Mesothelial cell of epicardium (in vitro differentiated cells): ENCODE measurements at regions not wholly inside any gene's neighbourhood (a gene's known extent, or its start where the extent isn't known, plus 50 kb on each side); places are given as distances from the start of the nearest gene placed in this dataset.
A peak's percentile ranks its signal among the peaks of the same experiment; 100 is the strongest.
"Not testable (repeated sequence)": the region's sequence is repeated elsewhere in the genome, so short reads cannot be mapped to it uniquely, and the experiment has no call there.

ENCODE experiments used
- DNase-seq, 2 experiments: peaks; one replicate each; pipeline ENCODE4 v3.0.0; 2021; ENCODE audit warnings: low spot score in 2 of 2; ENCODE audit not compliant: unreplicated experiment in 2 of 2
- H3K27ac Mint-ChIP-seq: 2 replicates; pipeline ENCODE4 v1.8.0; 2021; ENCODE audit warnings: mixed read lengths
- H3K27me3 Mint-ChIP-seq: 2 replicates; pipeline ENCODE4 v1.8.0; 2021; ENCODE audit warnings: low read depth, mixed read lengths
- H3K36me3 Mint-ChIP-seq: 2 replicates; pipeline ENCODE4 v1.8.0; 2021; ENCODE audit warnings: mixed read lengths
- H3K4me1 Mint-ChIP-seq: 2 replicates; pipeline ENCODE4 v1.8.0; 2021; ENCODE audit warnings: mixed read lengths
- H3K4me3 Mint-ChIP-seq: 2 replicates; pipeline ENCODE4 v1.8.0; 2021; ENCODE audit warnings: mild to moderate bottlenecking, moderate library complexity, mixed read lengths
- H3K9me3 Mint-ChIP-seq: 2 replicates; pipeline ENCODE4 v1.8.0; 2021; ENCODE audit warnings: mixed read lengths
- TF ChIP-seq, protein P1 (sequence below): fragments of 200-600 bp; sonication (generic); IDR thresholded peaks from one replicate; pipeline ENCODE4 v1.5.0; 2021; ENCODE audit warnings: antibody characterized with exemption; ENCODE audit not compliant: unreplicated experiment

DNA sequence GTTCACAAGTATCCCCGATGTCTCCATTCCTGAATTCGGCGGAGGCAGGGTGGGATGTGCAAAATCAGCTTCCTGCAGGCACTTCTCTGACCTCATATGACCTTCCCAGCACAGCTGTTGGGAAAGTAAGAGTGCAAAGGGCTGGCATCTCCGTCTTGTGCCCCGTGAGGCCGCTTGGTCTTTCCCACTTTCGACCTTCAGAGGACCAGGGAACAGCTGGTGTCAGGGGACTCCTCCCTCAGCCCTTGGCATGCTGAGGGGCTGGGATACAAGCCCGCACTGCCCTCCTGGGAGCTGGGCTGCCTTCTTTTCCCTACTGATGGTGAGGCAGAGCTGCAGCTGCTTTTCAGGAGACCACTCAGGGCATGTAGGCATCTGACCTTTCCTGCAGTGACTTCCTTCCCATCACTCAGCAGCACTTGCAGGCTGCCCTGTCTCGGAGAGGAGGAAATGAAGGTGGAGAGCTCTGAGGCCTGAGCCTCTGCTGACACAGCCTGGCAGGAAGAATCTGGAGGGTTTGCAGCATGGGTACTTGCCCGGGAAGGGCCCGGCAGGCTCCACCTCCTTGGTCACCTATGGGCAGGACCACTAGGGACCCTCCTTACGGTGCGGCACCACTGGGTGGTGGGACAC, 277.2 kb upstream of the HS6ST1 start:
- no peaks in the 10 kb centered on the region for H3K27me3 Mint-ChIP-seq
- H3K36me3 Mint-ChIP-seq, result no peaks in the 10 kb centered on the region
- no peaks in the 10 kb centered on the region for H3K9me3 Mint-ChIP-seq
- H3K4me1 Mint-ChIP-seq, result peaks cover 16% of the 10 kb centered on the region
- TF ChIP-seq, protein P1, sequence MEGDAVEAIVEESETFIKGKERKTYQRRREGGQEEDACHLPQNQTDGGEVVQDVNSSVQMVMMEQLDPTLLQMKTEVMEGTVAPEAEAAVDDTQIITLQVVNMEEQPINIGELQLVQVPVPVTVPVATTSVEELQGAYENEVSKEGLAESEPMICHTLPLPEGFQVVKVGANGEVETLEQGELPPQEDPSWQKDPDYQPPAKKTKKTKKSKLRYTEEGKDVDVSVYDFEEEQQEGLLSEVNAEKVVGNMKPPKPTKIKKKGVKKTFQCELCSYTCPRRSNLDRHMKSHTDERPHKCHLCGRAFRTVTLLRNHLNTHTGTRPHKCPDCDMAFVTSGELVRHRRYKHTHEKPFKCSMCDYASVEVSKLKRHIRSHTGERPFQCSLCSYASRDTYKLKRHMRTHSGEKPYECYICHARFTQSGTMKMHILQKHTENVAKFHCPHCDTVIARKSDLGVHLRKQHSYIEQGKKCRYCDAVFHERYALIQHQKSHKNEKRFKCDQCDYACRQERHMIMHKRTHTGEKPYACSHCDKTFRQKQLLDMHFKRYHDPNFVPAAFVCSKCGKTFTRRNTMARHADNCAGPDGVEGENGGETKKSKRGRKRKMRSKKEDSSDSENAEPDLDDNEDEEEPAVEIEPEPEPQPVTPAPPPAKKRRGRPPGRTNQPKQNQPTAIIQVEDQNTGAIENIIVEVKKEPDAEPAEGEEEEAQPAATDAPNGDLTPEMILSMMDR, result no peak
- no peak overlapping the region for H3K27ac Mint-ChIP-seq
- DNase-seq, result peak in 1 of 2 experiments; percentile 30
- H3K4me3 Mint-ChIP-seq, result no peak overlapping the region

DNA sequence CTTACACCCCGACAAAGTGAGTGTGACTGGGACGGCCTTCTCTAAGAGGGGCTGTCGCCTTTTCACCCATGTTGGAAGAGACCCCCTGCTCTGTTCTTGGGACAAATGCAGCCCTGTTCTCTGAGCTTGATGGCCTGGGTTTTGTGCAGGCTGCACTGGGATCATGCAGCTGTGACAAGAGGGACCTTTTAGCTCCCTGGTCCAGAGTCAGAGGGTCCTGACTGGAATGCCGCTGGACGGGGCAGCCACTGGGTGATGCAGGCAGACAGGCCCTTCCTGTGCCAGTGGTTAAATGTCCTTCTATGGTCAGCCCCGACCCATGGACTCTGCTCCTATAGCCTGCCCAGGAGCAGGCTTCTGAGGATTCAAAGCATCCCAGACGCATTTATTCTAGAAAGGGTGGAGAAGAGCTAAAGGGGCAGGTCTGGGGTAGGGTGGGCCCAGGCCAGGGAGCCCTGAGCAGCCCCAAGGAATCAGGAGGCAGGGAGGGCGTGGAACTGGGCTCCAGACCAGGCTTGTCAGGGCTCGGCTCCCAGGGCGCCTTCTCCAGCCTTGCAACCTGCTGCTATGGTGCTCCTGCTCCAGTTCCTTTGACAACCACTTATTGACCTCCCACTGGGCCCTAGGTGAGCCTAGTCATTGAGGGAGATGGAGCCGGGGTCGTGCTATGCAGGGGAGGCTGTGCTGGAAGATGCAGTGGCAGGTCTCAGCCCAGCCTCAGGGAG, 277.9 kb upstream of the HS6ST1 start:
- no peaks in the 10 kb centered on the region for H3K27me3 Mint-ChIP-seq
- peak in 1 of 2 experiments; percentile 33 for DNase-seq

GRCh38 chr2:128597121-128597762, 278.6 kb upstream of the HS6ST1 start:
- Mint-ChIP-seq H3K4me3 (no peak overlapping the region), H3K27ac (no peak overlapping the region), H3K27me3 (no peaks in the 10 kb centered on the region), H3K9me3 (no peaks in the 10 kb centered on the region), H3K36me3 (no peaks in the 10 kb centered on the region), H3K4me1 (peaks cover 13% of the 10 kb centered on the region)
- peak in 1 of 2 experiments; percentile 36 for DNase-seq
- TF ChIP-seq, protein P1, result no peak

More for the DNA sequence above, 277.9 kb upstream of the HS6ST1 start:
- H3K4me1 Mint-ChIP-seq, result peaks cover 16% of the 10 kb centered on the region
- no peak overlapping the region for H3K4me3 Mint-ChIP-seq
- TF ChIP-seq, protein P1, result no peak
- H3K9me3 Mint-ChIP-seq, result no peaks in the 10 kb centered on the region
- no peak overlapping the region for H3K27ac Mint-ChIP-seq
- H3K36me3 Mint-ChIP-seq, result no peaks in the 10 kb centered on the region

DNA sequence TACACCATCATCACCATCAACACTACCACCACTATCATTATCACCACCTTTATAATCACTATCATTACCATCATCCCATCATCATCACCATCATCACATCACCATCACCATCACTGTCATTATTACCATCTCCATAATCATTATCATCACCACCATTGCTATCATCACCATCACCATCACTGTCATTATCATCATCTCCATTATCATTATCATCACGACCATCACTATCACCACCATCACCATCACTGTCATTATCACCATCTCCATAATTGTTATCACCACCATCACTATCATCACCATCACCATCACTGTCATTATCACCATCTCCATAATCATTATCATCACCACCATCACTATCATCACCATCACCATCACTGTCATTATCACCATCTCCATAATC, 279.6 kb upstream of the HS6ST1 start:
- not testable (repeated sequence) for H3K27ac Mint-ChIP-seq, H3K36me3 Mint-ChIP-seq

GRCh38 chr2:128598862-128599441, 280.3 kb upstream of the HS6ST1 start:
- DNase-seq, result no peak
- Mint-ChIP-seq H3K4me3 (no peak overlapping the region), H3K36me3 (no peaks in the 10 kb centered on the region), H3K27ac (no peak overlapping the region), H3K4me1 (peaks cover 13% of the 10 kb centered on the region), H3K27me3 (no peaks in the 10 kb centered on the region), H3K9me3 (no peaks in the 10 kb centered on the region)
- TF ChIP-seq, protein P1, result no peak

More for the DNA sequence above, 279.6 kb upstream of the HS6ST1 start:
- DNase-seq, H3K27me3 Mint-ChIP-seq, H3K4me3 Mint-ChIP-seq, H3K9me3 Mint-ChIP-seq: not testable (repeated sequence)
- H3K4me1 Mint-ChIP-seq, result peaks cover 13% of the 10 kb centered on the region

DNA sequence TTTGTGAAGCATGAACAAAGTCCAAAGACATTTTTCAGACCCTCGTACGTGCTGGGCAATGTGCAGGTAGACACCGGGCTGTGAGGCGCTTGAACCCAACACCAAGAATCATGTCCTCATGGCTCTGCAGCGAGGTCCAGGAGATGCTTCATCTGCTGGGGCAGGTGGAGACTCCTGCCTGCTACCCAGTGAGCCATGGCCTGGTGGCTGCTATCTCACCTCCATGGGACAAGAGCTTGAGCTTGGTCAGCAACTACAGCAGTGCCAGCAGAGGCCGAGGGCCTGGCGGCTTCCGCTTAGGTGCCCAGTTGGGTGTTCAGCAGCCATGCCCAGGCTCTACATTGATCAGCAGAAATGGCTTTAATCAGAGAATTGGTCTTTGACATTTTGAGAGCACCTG, 281.0 kb upstream of the HS6ST1 start:
- H3K4me3 Mint-ChIP-seq, result no peak overlapping the region
- H3K27me3 Mint-ChIP-seq, result no peaks in the 10 kb centered on the region
- H3K36me3 Mint-ChIP-seq, result no peaks in the 10 kb centered on the region
- peak; percentile 9 to 29 for DNase-seq
- no peak overlapping the region for H3K27ac Mint-ChIP-seq
- H3K9me3 Mint-ChIP-seq, result no peaks in the 10 kb centered on the region
- peaks cover 13% of the 10 kb centered on the region for H3K4me1 Mint-ChIP-seq
- TF ChIP-seq, protein P1, result no peak
